GM23338 (cell line): ENCODE measurements at regions not wholly inside any gene's neighbourhood (a gene's known extent, or its start where the extent isn't known, plus 50 kb on each side); places are given as distances from the start of the nearest gene placed in this dataset.

Source experiments
- CREB1 ChIP-seq: fragments of 250-450 bp; sonication (Bioruptor Pico); IDR thresholded peaks from 2 replicates; pipeline ENCODE4 v1.5.0; 2020; ENCODE audit warnings: low read depth, mild to moderate bottlenecking, moderate library complexity
- CTCF ChIP-seq, 2 experiments: fragments of 200-600 bp in 1 of 2; sonication (generic) in 1 of 2; conservative IDR thresholded peaks; 2 replicates each; pipeline versions ENCODE4 v1.5.1 to v1.6.1; 2016 to 2017; ENCODE audit warnings: antibody characterized with exemption in 2 of 2, low read depth in 2 of 2, mild to moderate bottlenecking in 2 of 2, moderate library complexity in 1 of 2
- ETS1 ChIP-seq: IDR thresholded peaks from 2 replicates; pipeline ENCODE4 v1.6.1; 2016; ENCODE audit warnings: antibody characterized with exemption
- EZH2 ChIP-seq: fragments of 200-600 bp; sonication (generic); IDR thresholded peaks from one replicate; pipeline ENCODE4 v1.8.0; 2017; ENCODE audit warnings: antibody characterized with exemption, mild to moderate bottlenecking, low read depth; ENCODE audit not compliant: unreplicated experiment
- EZH2phosphoT487 ChIP-seq: fragments of 200-600 bp; sonication (generic); IDR thresholded peaks from one replicate; pipeline ENCODE4 v1.8.1; 2018; ENCODE audit warnings: antibody characterized with exemption; ENCODE audit not compliant: unreplicated experiment
- JUNB ChIP-seq: IDR thresholded peaks from one replicate; pipeline ENCODE4 v1.6.1; 2016; ENCODE audit warnings: antibody characterized with exemption; ENCODE audit not compliant: unreplicated experiment
- POLR2AphosphoS5 ChIP-seq: IDR thresholded peaks from 2 replicates; pipeline ENCODE4 v1.6.1; 2016; ENCODE audit warnings: antibody characterized with exemption, low read depth
- REST ChIP-seq: IDR thresholded peaks from one replicate; pipeline ENCODE4 v1.6.1; 2018; ENCODE audit warnings: antibody characterized with exemption; ENCODE audit not compliant: unreplicated experiment

GRCh38 chr13:67285611-67286010, 55.5 kb upstream of the PCDH9 start:
- TF ChIP-seq CTCF (conservative IDR thresholded peaks at IDR 0.05; ENCODE audit: low read depth in 2 of 2), result no peak
- TF ChIP-seq EZH2, result no peak
- no peak for TF ChIP-seq POLR2AphosphoS5
- no peak for TF ChIP-seq JUNB
- no peak for TF ChIP-seq CREB1 (CRISPR knock-in tag)
- no peak for TF ChIP-seq ETS1
- TF ChIP-seq REST, result no peak
- no peak for TF ChIP-seq EZH2phosphoT487
